WI38 (cell line): ENCODE measurements at regions not wholly inside any gene's neighbourhood (a gene's known extent, or its start where the extent isn't known, plus 50 kb on each side); places are given as distances from the start of the nearest gene placed in this dataset.
"Not testable (repeated sequence)": the region's sequence is repeated elsewhere in the genome, so short reads cannot be mapped to it uniquely, and the experiment has no call there.

Experiments used
- H3K4me3 ChIP-seq: 2 replicates; pipeline ENCODE4 v1.5.1; 2011; ENCODE audit warnings: low read depth, mild to moderate bottlenecking, control low read depth, low read length
- CTCF ChIP-seq: IDR thresholded peaks from 2 replicates; pipeline ENCODE4 v1.5.1; 2012; ENCODE audit warnings: low read depth, mild to moderate bottlenecking, control low read depth, low read length

GRCh38 chr5:51148437-51148836 is 234.8 kb upstream of the ISL1 start:
- H3K4me3 ChIP-seq, result no peak overlapping the region

DNA sequence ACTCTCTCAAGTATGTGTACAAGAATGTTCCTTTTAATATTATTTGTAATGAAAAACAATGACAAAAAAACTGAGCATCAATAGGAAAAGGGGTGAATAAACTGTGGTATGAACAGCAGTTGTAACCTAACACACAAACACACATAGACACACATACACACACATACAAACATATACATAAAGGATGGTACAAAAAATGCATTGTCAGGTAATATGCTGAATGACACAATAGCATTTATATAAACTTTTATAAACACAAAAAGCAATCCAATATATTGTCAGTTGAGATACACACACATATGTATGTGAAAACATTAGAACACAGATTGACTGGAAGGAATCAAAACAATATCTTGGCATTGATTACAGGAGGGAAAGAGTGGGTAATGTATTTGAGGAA is 227.0 kb upstream of the ISL1 start:
- TF ChIP-seq CTCF, result no peak
- no peak overlapping the region for H3K4me3 ChIP-seq

More at GRCh38 chr5:51148437-51148836, 234.8 kb upstream of the ISL1 start:
- TF ChIP-seq CTCF, result no peak

- TF ChIP-seq CTCF, result no peak
- no peak overlapping the region for H3K4me3 ChIP-seq
Measured at GRCh38 chr5:51156838-51157237, 226.4 kb upstream of the ISL1 start.

- H3K4me3 ChIP-seq, result no peak overlapping the region
- no peak for TF ChIP-seq CTCF
Measured at GRCh38 chr5:51159164-51159563, 224.1 kb upstream of the ISL1 start.

- H3K4me3 ChIP-seq, result no peak overlapping the region
- TF ChIP-seq CTCF, result no peak
Measured at GRCh38 chr5:51159606-51160005, 223.6 kb upstream of the ISL1 start.

GRCh38 chr5:51162245-51162644 is 221.0 kb upstream of the ISL1 start:
- no peak for TF ChIP-seq CTCF
- no peak overlapping the region for H3K4me3 ChIP-seq

DNA sequence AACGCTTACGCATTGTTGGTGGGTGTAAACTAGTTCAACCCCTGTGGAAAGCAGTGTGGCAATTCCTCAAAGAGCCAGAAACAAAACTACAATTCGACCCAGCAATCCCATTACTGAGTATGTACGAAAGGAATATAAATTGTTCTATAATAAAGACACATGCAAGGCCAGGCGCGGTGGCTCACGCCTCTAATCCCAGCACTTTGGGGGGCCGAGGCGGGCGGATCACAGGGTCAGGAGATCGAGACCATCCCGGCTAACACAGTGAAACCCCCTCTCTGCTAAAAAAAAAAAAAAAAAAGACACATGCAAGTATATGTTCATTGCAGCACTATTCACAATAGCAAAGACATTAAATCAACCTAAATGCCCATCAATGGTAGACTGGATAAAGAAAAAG is 217.6 kb upstream of the ISL1 start:
- H3K4me3 ChIP-seq, result not testable (repeated sequence)

DNA sequence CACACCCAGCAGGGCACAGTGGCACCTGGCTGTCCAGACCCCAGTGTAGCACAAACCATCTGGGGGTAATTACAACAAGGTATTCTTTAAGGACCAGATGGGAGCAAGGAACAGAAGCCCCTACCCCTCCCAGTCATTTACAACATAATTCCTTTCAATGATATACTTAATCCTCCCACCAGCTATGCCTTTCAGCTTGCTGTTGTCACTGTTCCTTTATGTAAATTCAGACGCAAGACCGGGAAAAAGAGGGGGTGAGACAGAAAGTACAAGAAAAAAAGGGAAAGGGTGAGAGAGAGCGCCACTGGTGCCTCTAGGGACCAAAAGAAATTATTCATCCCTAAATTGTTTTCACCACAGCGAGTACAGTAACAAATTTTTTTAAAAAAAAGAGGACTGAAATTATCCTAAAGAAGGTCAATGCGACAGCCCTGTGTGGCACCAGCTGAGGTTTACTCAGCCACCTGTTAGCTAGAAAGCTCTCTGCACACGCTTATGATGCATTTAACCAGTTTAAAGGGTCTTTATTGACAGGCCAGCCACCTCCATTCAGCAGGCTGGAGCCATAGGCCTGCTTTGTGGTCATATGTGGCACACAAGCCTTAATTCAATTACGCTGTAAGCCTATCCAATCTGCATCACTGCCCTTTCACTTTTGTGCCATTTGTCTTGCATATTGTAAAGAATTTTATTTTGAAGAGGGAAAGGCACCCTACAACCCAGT is 210.2 kb upstream of the ISL1 start:
- H3K4me3 ChIP-seq, result no peak overlapping the region
- TF ChIP-seq CTCF, result no peak
